GM23338 (cell line): ENCODE measurements at regions not wholly inside any gene's neighbourhood (a gene's known extent, or its start where the extent isn't known, plus 50 kb on each side); places are given as distances from the start of the nearest gene placed in this dataset.

Experiments used
- ATAC-seq: fragments of 200-7000 bp; cut with Tn5 transposase; 3 replicates; pipeline ENCODE4 v1.9.1; 2020
- DNase-seq: peaks from one replicate; pipeline ENCODE4 v3.0.0-alpha.2; 2015; ENCODE audit warnings: low spot score
- H2AFZ ChIP-seq: fragments of 200-600 bp; sonication (generic); 2 replicates; pipeline ENCODE4 v1.8.0; 2016; ENCODE audit warnings: antibody characterized with exemption, mild to moderate bottlenecking, moderate library complexity
- H3F3A ChIP-seq: fragments of 200-600 bp; sonication (generic); replicated peaks from 2 replicates; pipeline ENCODE4 v1.8.0; 2017; ENCODE audit warnings: antibody characterized with exemption, mixed run types, low read depth
- H3K27ac ChIP-seq: fragments of 200-600 bp; sonication (generic); 2 replicates; pipeline ENCODE4 v1.6.1; 2016; ENCODE audit warnings: low read depth
- H3K27me3 ChIP-seq: fragments of 200-600 bp; sonication (generic); 2 replicates; pipeline ENCODE4 v1.8.0; 2016; ENCODE audit warnings: mild to moderate bottlenecking, mixed run types, moderate library complexity; ENCODE audit not compliant: insufficient read depth
- H3K36me3 ChIP-seq: fragments of 200-600 bp; sonication (generic); 2 replicates; pipeline ENCODE4 v1.8.0; 2016; ENCODE audit warnings: mild to moderate bottlenecking; ENCODE audit not compliant: insufficient read depth
- H3K4me1 ChIP-seq: fragments of 200-600 bp; sonication (generic); 2 replicates; pipeline ENCODE4 v1.8.0; 2016; ENCODE audit warnings: mild to moderate bottlenecking, moderate library complexity; ENCODE audit not compliant: insufficient read depth
- H3K4me2 ChIP-seq: fragments of 200-600 bp; sonication (generic); 2 replicates; pipeline ENCODE4 v1.7.1; 2017; ENCODE audit warnings: mixed run types
- H3K4me3 ChIP-seq: fragments of 200-600 bp; sonication (generic); 2 replicates; pipeline ENCODE4 v1.6.1; 2016; ENCODE audit warnings: mixed run types
- H3K79me2 ChIP-seq: fragments of 200-600 bp; sonication (generic); replicated peaks from 2 replicates; pipeline ENCODE4 v1.8.0; 2017; ENCODE audit warnings: mild to moderate bottlenecking; ENCODE audit not compliant: insufficient read depth
- H3K9me2 ChIP-seq: fragments of 200-600 bp; sonication (generic); 2 replicates; pipeline ENCODE4 v1.8.0; 2017; ENCODE audit not compliant: insufficient read depth
- H4K20me1 ChIP-seq: fragments of 200-600 bp; sonication (generic); replicated peaks from 2 replicates; pipeline ENCODE4 v1.8.0; 2017; ENCODE audit warnings: mild to moderate bottlenecking; ENCODE audit not compliant: insufficient read depth
- H3K27ac Mint-ChIP-seq: 2 replicates; pipeline ENCODE4 v1.8.0; 2020; ENCODE audit warnings: inconsistent platforms, mild to moderate bottlenecking, moderate library complexity, mixed read lengths
- H3K27me3 Mint-ChIP-seq: 3 replicates; pipeline ENCODE4 v1.8.0; 2022; ENCODE audit warnings: low read depth, mild to moderate bottlenecking, moderate library complexity, mixed read lengths, inconsistent platforms; ENCODE audit not compliant: insufficient read depth, poor library complexity
- H3K36me3 Mint-ChIP-seq: 3 replicates; pipeline ENCODE4 v1.8.0; 2021; ENCODE audit warnings: low read depth, mild to moderate bottlenecking, inconsistent platforms, moderate library complexity, mixed read lengths
- H3K4me1 Mint-ChIP-seq: 3 replicates; pipeline ENCODE4 v1.8.0; 2020; ENCODE audit warnings: mild to moderate bottlenecking, inconsistent platforms, mixed read lengths
- H3K4me3 Mint-ChIP-seq: 3 replicates; pipeline ENCODE4 v1.8.0; 2021; ENCODE audit warnings: moderate library complexity, mild to moderate bottlenecking, inconsistent platforms, mixed read lengths
- H3K9me3 Mint-ChIP-seq: 3 replicates; pipeline ENCODE4 v1.8.0; 2020; ENCODE audit warnings: moderate library complexity, mild to moderate bottlenecking, inconsistent platforms, mixed read lengths
- CREB1 ChIP-seq: fragments of 250-450 bp; sonication (Bioruptor Pico); IDR thresholded peaks from 2 replicates; pipeline ENCODE4 v1.5.0; 2020; ENCODE audit warnings: low read depth, mild to moderate bottlenecking, moderate library complexity
- CTCF ChIP-seq, 2 experiments: fragments of 200-600 bp in 1 of 2; sonication (generic) in 1 of 2; conservative IDR thresholded peaks; 2 replicates each; pipeline versions ENCODE4 v1.5.1 to v1.6.1; 2016 to 2017; ENCODE audit warnings: antibody characterized with exemption in 2 of 2, low read depth in 2 of 2, mild to moderate bottlenecking in 2 of 2, moderate library complexity in 1 of 2
- ETS1 ChIP-seq: IDR thresholded peaks from 2 replicates; pipeline ENCODE4 v1.6.1; 2016; ENCODE audit warnings: antibody characterized with exemption
- EZH2 ChIP-seq: fragments of 200-600 bp; sonication (generic); IDR thresholded peaks from one replicate; pipeline ENCODE4 v1.8.0; 2017; ENCODE audit warnings: antibody characterized with exemption, mild to moderate bottlenecking, low read depth; ENCODE audit not compliant: unreplicated experiment
- EZH2phosphoT487 ChIP-seq: fragments of 200-600 bp; sonication (generic); IDR thresholded peaks from one replicate; pipeline ENCODE4 v1.8.1; 2018; ENCODE audit warnings: antibody characterized with exemption; ENCODE audit not compliant: unreplicated experiment
- JUNB ChIP-seq: IDR thresholded peaks from one replicate; pipeline ENCODE4 v1.6.1; 2016; ENCODE audit warnings: antibody characterized with exemption; ENCODE audit not compliant: unreplicated experiment
- NANOG ChIP-seq: IDR thresholded peaks from 2 replicates; pipeline ENCODE4 v1.6.1; 2016; ENCODE audit warnings: antibody characterized with exemption, borderline replicate concordance
- POLR2AphosphoS5 ChIP-seq: IDR thresholded peaks from 2 replicates; pipeline ENCODE4 v1.6.1; 2016; ENCODE audit warnings: antibody characterized with exemption, low read depth
- REST ChIP-seq: IDR thresholded peaks from one replicate; pipeline ENCODE4 v1.6.1; 2018; ENCODE audit warnings: antibody characterized with exemption; ENCODE audit not compliant: unreplicated experiment
- STAT1 ChIP-seq: IDR thresholded peaks from one replicate; pipeline ENCODE4 v1.6.1; 2016; ENCODE audit warnings: antibody characterized with exemption; ENCODE audit not compliant: unreplicated experiment
- ZNF114 ChIP-seq: fragments of 250-450 bp; sonication (Bioruptor Pico); IDR thresholded peaks from 2 replicates; pipeline ENCODE4 v1.5.0; 2020; ENCODE audit warnings: mild to moderate bottlenecking, moderate library complexity
- ZNF331 ChIP-seq: fragments of 250-450 bp; sonication (Bioruptor Pico); IDR thresholded peaks from 2 replicates; pipeline ENCODE4 v1.5.0; 2020; ENCODE audit warnings: low read depth, mild to moderate bottlenecking, moderate library complexity
- ZNF462 ChIP-seq: fragments of 250-450 bp; sonication (Bioruptor Pico); IDR thresholded peaks from 2 replicates; pipeline ENCODE4 v1.5.0; 2020; ENCODE audit warnings: mild to moderate bottlenecking, moderate library complexity

- ATAC-seq: no peak
- Histone ChIP-seq H3K27ac (no peak overlapping the region), H4K20me1 (no peaks in the 10 kb centered on the region), H3K36me3 (no peaks in the 10 kb centered on the region), H3K79me2 (no peaks in the 10 kb centered on the region), H3K4me3 (no peak overlapping the region), H3K27me3 (no peaks in the 10 kb centered on the region), H3K9me2 (no peaks in the 10 kb centered on the region), H3K4me2 (no peak overlapping the region), H3F3A (no peaks in the 10 kb centered on the region), H2AFZ (no peak overlapping the region), H3K4me1 (no peaks in the 10 kb centered on the region)
- Mint-ChIP-seq H3K27ac (no peak overlapping the region), H3K4me3 (no peak overlapping the region), H3K27me3 (no peaks in the 10 kb centered on the region), H3K36me3 (peaks cover 6% of the 10 kb centered on the region; the same call in 1 of the 3 replicates), H3K4me1 (no peaks in the 10 kb centered on the region), H3K9me3 (peaks cover 7% of the 10 kb centered on the region; the same call in 2 of the 3 replicates)
- TF ChIP-seq POLR2AphosphoS5: no peak
- no peak for TF ChIP-seq CTCF (conservative IDR thresholded peaks at IDR 0.05; ENCODE audit: low read depth in 2 of 2)
- no peak for TF ChIP-seq ZNF114 (CRISPR knock-in tag)
- TF ChIP-seq REST: no peak
- TF ChIP-seq JUNB: no peak
- no peak for TF ChIP-seq STAT1
- TF ChIP-seq ZNF462: no peak
- TF ChIP-seq EZH2: no peak
- no peak for TF ChIP-seq NANOG
- TF ChIP-seq EZH2phosphoT487: no peak
- TF ChIP-seq CREB1 (CRISPR knock-in tag): no peak
- TF ChIP-seq ETS1: no peak
- TF ChIP-seq ZNF331 (CRISPR knock-in tag): no peak
- no peak for DNase-seq
Measured at GRCh38 chr4:133493241-133493640, 344.1 kb downstream of the PCDH10 start.
